ENCODE measurements at regions not wholly inside any gene's neighbourhood (a gene's known extent, or its start where the extent isn't known, plus 50 kb on each side); places are given as distances from the start of the nearest gene placed in this dataset.

DNA sequence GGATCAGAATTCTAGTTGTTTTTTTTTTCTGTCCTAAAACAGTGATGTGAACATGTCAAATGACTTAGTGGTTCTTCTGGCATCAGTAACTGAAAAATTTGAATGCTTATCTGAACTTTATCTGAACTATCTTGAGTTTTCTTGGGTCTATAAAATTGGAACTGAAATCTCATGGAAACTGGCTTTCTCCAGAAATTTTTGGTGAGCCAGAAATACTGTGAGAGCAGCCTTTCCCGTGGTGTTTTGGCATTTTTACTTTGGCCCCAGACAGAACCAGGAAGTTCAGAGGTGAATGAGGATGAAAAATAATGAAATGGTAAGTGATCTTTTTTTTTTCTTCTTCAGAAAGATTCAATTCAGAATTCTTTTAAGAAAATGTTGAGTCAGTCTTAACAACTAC, 89.5 kb upstream of the CCDC91 start:
- Histone ChIP-seq H2AFZ (ENCODE audit: low read length) (no peak overlapping the region), H3K27ac (ENCODE audit: low read depth, low read length) (no peak overlapping the region), H3K4me1 (ENCODE audit: insufficient read depth, low read length) (peaks cover 7% of the 10 kb centered on the region), H3K9me3 (ENCODE audit: low read depth, low read length) (no peaks in the 10 kb centered on the region), H3K36me3 (ENCODE audit: insufficient read depth, low read length) (no peaks in the 10 kb centered on the region), H3K27me3 (ENCODE audit: insufficient read depth, low read length) (no peaks in the 10 kb centered on the region), H3K4me2 (ENCODE audit: insufficient read depth, low read length) (no peak overlapping the region), H3K4me3 (ENCODE audit: insufficient read depth, low read length) (no peak overlapping the region), H3K79me2 (ENCODE audit: insufficient read depth, low read length) (no peaks in the 10 kb centered on the region), H4K20me1 (ENCODE audit: insufficient read depth, low read length) (no peaks in the 10 kb centered on the region)
- DNase-seq (ENCODE audit: insufficient read length, low spot score, missing footprints): no peak
- TF ChIP-seq, protein P1, sequence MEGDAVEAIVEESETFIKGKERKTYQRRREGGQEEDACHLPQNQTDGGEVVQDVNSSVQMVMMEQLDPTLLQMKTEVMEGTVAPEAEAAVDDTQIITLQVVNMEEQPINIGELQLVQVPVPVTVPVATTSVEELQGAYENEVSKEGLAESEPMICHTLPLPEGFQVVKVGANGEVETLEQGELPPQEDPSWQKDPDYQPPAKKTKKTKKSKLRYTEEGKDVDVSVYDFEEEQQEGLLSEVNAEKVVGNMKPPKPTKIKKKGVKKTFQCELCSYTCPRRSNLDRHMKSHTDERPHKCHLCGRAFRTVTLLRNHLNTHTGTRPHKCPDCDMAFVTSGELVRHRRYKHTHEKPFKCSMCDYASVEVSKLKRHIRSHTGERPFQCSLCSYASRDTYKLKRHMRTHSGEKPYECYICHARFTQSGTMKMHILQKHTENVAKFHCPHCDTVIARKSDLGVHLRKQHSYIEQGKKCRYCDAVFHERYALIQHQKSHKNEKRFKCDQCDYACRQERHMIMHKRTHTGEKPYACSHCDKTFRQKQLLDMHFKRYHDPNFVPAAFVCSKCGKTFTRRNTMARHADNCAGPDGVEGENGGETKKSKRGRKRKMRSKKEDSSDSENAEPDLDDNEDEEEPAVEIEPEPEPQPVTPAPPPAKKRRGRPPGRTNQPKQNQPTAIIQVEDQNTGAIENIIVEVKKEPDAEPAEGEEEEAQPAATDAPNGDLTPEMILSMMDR (IDR thresholded peaks at IDR 0.05; ENCODE audit: extremely low read depth, low read depth, low read length): no peak

DNA sequence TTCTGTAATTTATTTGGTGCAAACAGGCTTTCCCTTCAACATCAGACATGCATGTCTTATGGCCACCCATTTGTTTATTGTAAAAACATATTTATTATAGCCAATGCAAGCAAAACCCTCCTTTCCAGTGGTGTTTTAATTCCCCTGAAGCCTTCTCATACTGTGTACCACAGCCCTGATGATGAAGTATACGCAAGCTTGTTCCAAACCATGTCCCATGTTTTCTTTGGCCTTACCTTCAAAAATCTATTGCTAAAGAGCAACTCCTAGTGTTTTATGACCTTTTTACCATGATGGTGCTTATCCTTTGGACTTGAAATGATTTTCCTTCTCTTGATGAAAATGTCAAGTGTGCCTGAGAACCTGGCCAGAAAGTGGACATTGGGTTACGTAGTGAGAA, 85.9 kb upstream of the CCDC91 start:
- H3K36me3 ChIP-seq (ENCODE audit: insufficient read depth, low read length): no peaks in the 10 kb centered on the region
- no peak overlapping the region for H3K4me2 ChIP-seq (ENCODE audit: insufficient read depth, low read length)
- TF ChIP-seq, protein P1 (IDR thresholded peaks at IDR 0.05; ENCODE audit: extremely low read depth, low read depth, low read length): no peak
- H3K27ac ChIP-seq (ENCODE audit: low read depth, low read length): no peak overlapping the region
- no peak overlapping the region for H2AFZ ChIP-seq (ENCODE audit: low read length)
- H3K27me3 ChIP-seq (ENCODE audit: insufficient read depth, low read length): no peaks in the 10 kb centered on the region
- no peak for DNase-seq (ENCODE audit: insufficient read length, low spot score, missing footprints)
- no peaks in the 10 kb centered on the region for H3K79me2 ChIP-seq (ENCODE audit: insufficient read depth, low read length)
- H4K20me1 ChIP-seq (ENCODE audit: insufficient read depth, low read length): no peaks in the 10 kb centered on the region
- H3K9me3 ChIP-seq (ENCODE audit: low read depth, low read length): no peaks in the 10 kb centered on the region
- H3K4me1 ChIP-seq (ENCODE audit: insufficient read depth, low read length): peaks cover 10% of the 10 kb centered on the region
- H3K4me3 ChIP-seq (ENCODE audit: insufficient read depth, low read length): no peak overlapping the region

DNA sequence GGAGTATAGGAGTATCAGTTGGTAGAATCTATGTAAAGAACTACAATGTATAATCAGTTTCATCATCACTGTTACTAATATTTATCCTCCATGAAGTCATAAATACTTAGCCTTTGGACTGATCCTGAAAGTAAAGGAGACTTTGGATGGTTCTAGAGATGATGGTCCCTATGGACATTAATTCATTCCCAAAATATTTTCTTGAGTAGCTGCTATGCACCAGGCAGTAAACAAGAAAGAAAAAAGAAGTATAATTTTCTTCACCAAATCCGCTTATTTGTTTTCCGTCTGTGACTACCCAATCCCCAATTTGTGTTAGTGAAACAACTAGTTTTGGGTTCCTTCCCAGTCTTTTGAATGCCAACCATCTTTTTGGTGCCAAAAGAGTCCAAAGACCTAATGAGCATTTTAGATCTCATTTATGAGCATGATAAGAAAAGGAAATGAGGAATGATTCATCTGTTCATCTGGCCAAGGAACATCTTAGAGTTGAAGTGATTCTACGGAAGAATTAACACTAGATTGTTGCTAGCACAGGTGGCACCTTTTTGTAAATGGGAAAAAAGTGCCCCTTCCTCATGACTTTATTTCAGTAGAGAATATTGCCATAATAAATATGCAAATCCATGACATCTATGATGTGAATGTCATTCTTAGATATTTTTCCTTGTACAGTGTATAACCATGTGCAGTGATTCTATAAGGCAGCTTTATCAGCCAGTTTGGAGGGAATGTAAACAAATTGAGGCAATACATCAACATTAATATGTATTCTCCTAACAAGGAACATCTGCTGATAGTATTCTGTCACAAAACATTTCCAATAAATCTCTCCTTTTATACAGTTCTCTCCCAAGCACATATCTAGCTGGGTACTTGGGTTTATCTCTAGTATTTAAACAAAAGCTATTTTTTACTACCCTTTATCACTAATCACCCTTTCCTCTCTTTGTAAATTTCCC, 85.1 kb upstream of the CCDC91 start:
- H3K36me3 ChIP-seq (ENCODE audit: insufficient read depth, low read length): no peaks in the 10 kb centered on the region
- no peaks in the 10 kb centered on the region for H3K27me3 ChIP-seq (ENCODE audit: insufficient read depth, low read length)
- H4K20me1 ChIP-seq (ENCODE audit: insufficient read depth, low read length): no peaks in the 10 kb centered on the region
- no peaks in the 10 kb centered on the region for H3K9me3 ChIP-seq (ENCODE audit: low read depth, low read length)
- H3K4me2 ChIP-seq (ENCODE audit: insufficient read depth, low read length): no peak overlapping the region
- no peak overlapping the region for H3K4me3 ChIP-seq (ENCODE audit: insufficient read depth, low read length)
- peaks cover 11% of the 10 kb centered on the region for H3K4me1 ChIP-seq (ENCODE audit: insufficient read depth, low read length)
- TF ChIP-seq, protein P1 (IDR thresholded peaks at IDR 0.05; ENCODE audit: extremely low read depth, low read depth, low read length): no peak
- H2AFZ ChIP-seq (ENCODE audit: low read length): no peak overlapping the region
- no peak overlapping the region for H3K27ac ChIP-seq (ENCODE audit: low read depth, low read length)
- no peaks in the 10 kb centered on the region for H3K79me2 ChIP-seq (ENCODE audit: insufficient read depth, low read length)
- DNase-seq (ENCODE audit: insufficient read length, low spot score, missing footprints): no peak

DNA sequence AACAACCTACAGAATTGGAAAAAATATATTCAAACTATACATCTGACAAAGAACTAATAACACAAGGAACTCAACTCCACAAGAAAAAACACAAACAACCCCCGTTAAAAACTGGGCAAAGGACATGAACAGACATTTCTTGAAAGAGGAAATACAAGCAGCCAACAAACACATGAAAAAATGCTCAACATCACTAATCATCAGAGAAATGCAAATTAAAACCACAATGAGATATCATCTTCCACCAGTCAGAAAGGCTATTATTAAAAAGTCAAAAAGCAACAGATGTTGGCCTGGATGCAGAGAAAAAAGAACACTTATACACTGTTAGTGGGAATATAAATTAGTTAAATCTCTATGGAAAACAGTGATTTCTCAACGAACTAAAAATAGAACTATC, 82.6 kb upstream of the CCDC91 start:
- Histone ChIP-seq H4K20me1 (ENCODE audit: insufficient read depth, low read length) (no peaks in the 10 kb centered on the region), H2AFZ (ENCODE audit: low read length) (no peak overlapping the region), H3K9me3 (ENCODE audit: low read depth, low read length) (no peaks in the 10 kb centered on the region), H3K4me3 (ENCODE audit: insufficient read depth, low read length) (no peak overlapping the region), H3K4me2 (ENCODE audit: insufficient read depth, low read length) (no peak overlapping the region), H3K4me1 (ENCODE audit: insufficient read depth, low read length) (peaks cover 11% of the 10 kb centered on the region), H3K36me3 (ENCODE audit: insufficient read depth, low read length) (no peaks in the 10 kb centered on the region), H3K79me2 (ENCODE audit: insufficient read depth, low read length) (no peaks in the 10 kb centered on the region), H3K27me3 (ENCODE audit: insufficient read depth, low read length) (no peaks in the 10 kb centered on the region), H3K27ac (ENCODE audit: low read depth, low read length) (no peak overlapping the region)
- DNase-seq (ENCODE audit: insufficient read length, low spot score, missing footprints): no peak
- TF ChIP-seq, protein P1 (IDR thresholded peaks at IDR 0.05; ENCODE audit: extremely low read depth, low read depth, low read length): no peak
